ENCODE measurements at regions not wholly inside any gene's neighbourhood (a gene's known extent, or its start where the extent isn't known, plus 50 kb on each side); places are given as distances from the start of the nearest gene placed in this dataset.

DNA sequence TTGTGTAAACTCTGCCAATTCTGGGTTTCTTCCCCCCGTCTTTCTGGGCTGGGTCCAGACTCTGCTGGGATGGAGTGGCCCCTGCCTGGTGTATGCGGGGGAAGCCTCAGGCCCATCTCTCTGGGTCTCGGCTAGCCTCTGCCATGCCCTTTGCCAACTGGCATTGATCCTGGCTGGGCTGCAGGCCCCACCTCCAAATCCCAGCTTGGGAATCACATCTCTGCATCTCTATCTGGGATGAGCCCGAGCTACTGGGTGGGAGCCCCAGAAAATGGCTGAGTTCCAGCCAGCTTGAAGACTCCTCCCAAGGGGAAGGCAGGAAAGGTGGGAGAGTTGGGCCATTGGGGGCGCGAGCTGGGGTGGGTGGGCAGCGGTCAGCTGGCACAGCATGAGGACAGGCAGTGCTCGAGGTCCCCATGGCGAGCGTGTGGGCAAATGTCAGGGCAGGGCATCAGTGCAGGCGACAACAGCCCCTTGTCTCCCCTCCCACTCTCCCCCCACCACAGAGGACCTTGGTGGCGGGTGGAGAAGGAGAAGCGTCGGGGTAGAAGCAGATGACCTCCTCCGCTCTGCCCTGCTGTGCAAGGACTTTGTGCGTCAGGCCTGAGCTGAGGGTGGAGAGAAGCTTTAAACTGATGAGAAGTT, 139.4 kb downstream of the ASB1 start:
- TF ChIP-seq, protein P1, sequence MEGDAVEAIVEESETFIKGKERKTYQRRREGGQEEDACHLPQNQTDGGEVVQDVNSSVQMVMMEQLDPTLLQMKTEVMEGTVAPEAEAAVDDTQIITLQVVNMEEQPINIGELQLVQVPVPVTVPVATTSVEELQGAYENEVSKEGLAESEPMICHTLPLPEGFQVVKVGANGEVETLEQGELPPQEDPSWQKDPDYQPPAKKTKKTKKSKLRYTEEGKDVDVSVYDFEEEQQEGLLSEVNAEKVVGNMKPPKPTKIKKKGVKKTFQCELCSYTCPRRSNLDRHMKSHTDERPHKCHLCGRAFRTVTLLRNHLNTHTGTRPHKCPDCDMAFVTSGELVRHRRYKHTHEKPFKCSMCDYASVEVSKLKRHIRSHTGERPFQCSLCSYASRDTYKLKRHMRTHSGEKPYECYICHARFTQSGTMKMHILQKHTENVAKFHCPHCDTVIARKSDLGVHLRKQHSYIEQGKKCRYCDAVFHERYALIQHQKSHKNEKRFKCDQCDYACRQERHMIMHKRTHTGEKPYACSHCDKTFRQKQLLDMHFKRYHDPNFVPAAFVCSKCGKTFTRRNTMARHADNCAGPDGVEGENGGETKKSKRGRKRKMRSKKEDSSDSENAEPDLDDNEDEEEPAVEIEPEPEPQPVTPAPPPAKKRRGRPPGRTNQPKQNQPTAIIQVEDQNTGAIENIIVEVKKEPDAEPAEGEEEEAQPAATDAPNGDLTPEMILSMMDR (IDR thresholded peaks at IDR 0.05; ENCODE audit: low read length), result no peak
- TF ChIP-seq EZH2phosphoT487 (IDR thresholded peaks at IDR 0.05; ENCODE audit: low read length) (no peak), EZH2 (optimal IDR thresholded peaks at IDR 0.05; ENCODE audit: low read depth, low read length) (no peak)
